Neural cell (in vitro differentiated cells): ENCODE measurements at regions not wholly inside any gene's neighbourhood (a gene's known extent, or its start where the extent isn't known, plus 50 kb on each side); places are given as distances from the start of the nearest gene placed in this dataset.

Experiments
- H2AFZ ChIP-seq: fragments of 200-600, 300-800 bp; sonication (generic), shearing (Covaris generic); 2 replicates; pipeline ENCODE4 v1.6.0; 2014; ENCODE audit warnings: low read depth, mild to moderate bottlenecking, antibody characterized with exemption, low read length, moderate library complexity
- H3F3A ChIP-seq: fragments of 200-600 bp; shearing (Covaris generic); 2 replicates; pipeline ENCODE4 v1.6.1; 2016; ENCODE audit warnings: mild to moderate bottlenecking, moderate library complexity, mixed read lengths, antibody characterized with exemption, low read length; ENCODE audit not compliant: insufficient read depth, poor library complexity, severe bottlenecking
- H3K27ac ChIP-seq: fragments of 200-600, 300-800 bp; sonication (generic), shearing (Covaris generic); 2 replicates; pipeline ENCODE4 v1.5.1; 2014; ENCODE audit warnings: mild to moderate bottlenecking, low read length, moderate library complexity
- H3K27me3 ChIP-seq: fragments of 300-800, 200-600 bp; sonication (generic), shearing (Covaris generic); 2 replicates; pipeline ENCODE4 v1.6.0; 2014; ENCODE audit warnings: mild to moderate bottlenecking, low read depth, low read length, moderate library complexity; ENCODE audit not compliant: insufficient read depth
- H3K36me3 ChIP-seq: fragments of 300-800, 200-600 bp; sonication (generic), shearing (Covaris generic); 2 replicates; pipeline ENCODE4 v1.5.1; 2014; ENCODE audit warnings: mild to moderate bottlenecking, antibody characterized with exemption, low read length, moderate library complexity; ENCODE audit not compliant: insufficient read depth
- H3K4me2 ChIP-seq: fragments of 300-800, 200-600 bp; sonication (generic), shearing (Covaris generic); 2 replicates; pipeline ENCODE4 v1.6.0; 2014; ENCODE audit warnings: mild to moderate bottlenecking, low read length
- H3K4me3 ChIP-seq: fragments of 300-800, 200-600 bp; sonication (generic), shearing (Covaris generic); 2 replicates; pipeline ENCODE4 v1.5.1; 2014; ENCODE audit warnings: mild to moderate bottlenecking, low read length, moderate library complexity
- H3K79me2 ChIP-seq: fragments of 200-600 bp; shearing (Covaris generic); replicated peaks from 2 replicates; pipeline ENCODE4 v1.6.0; 2014; ENCODE audit warnings: mild to moderate bottlenecking, low read length, moderate library complexity; ENCODE audit not compliant: insufficient read depth
- H3K9ac ChIP-seq: fragments of 300-800, 200-600 bp; sonication (generic), shearing (Covaris generic); 2 replicates; pipeline ENCODE4 v1.6.1; 2016; ENCODE audit warnings: mild to moderate bottlenecking, low read length, mixed read lengths
- H3K9me2 ChIP-seq: fragments of 200-600 bp; shearing (Covaris generic); 2 replicates; pipeline ENCODE4 v1.6.1; 2016; ENCODE audit warnings: mild to moderate bottlenecking, low read length, mixed read lengths; ENCODE audit not compliant: insufficient read depth
- H3K9me3 ChIP-seq: fragments of 200-600, 300-800 bp; sonication (generic), shearing (Covaris generic); 2 replicates; pipeline ENCODE4 v1.6.1; 2016; ENCODE audit warnings: mild to moderate bottlenecking, mixed run types, low read length, moderate library complexity, mixed read lengths
- H4K20me1 ChIP-seq: fragments of 200-600 bp; shearing (Covaris generic); 2 replicates; pipeline ENCODE4 v1.6.1; 2016; ENCODE audit warnings: mild to moderate bottlenecking, mixed run types; ENCODE audit not compliant: insufficient read depth
- EP300 ChIP-seq: fragments of 450-650 bp; conservative IDR thresholded peaks from 2 replicates; pipeline ENCODE4 v1.6.1; 2014; ENCODE audit warnings: antibody characterized with exemption, mild to moderate bottlenecking, moderate library complexity; ENCODE audit not compliant: poor library complexity, severe bottlenecking
- EZH2 ChIP-seq: fragments of 200-600, 300-800 bp; shearing (Covaris generic), sonication (generic); IDR thresholded peaks from 2 replicates; pipeline ENCODE4 v1.6.1; 2014; ENCODE audit warnings: antibody characterized with exemption, low read length, borderline replicate concordance, mild to moderate bottlenecking; ENCODE audit not compliant: insufficient read depth, poor library complexity, severe bottlenecking
- MXI1 ChIP-seq: fragments of 450-650 bp; conservative IDR thresholded peaks from 2 replicates; pipeline ENCODE4 v1.6.1; 2014; ENCODE audit warnings: antibody characterized with exemption, mild to moderate bottlenecking; ENCODE audit not compliant: poor library complexity, severe bottlenecking
- POLR2AphosphoS5 ChIP-seq: IDR thresholded peaks from 2 replicates; pipeline ENCODE4 v1.6.1; 2012
- RAD21 ChIP-seq: fragments of 450-650 bp; conservative IDR thresholded peaks from 2 replicates; pipeline ENCODE4 v1.6.1; 2014; ENCODE audit warnings: antibody characterized with exemption, mild to moderate bottlenecking, moderate library complexity
- SMC3 ChIP-seq: fragments of 450-650 bp; conservative IDR thresholded peaks from 2 replicates; pipeline ENCODE4 v1.6.1; 2014; ENCODE audit warnings: antibody characterized with exemption, mild to moderate bottlenecking, moderate library complexity; ENCODE audit not compliant: poor library complexity
- TAF1 ChIP-seq: IDR thresholded peaks from 2 replicates; pipeline ENCODE4 v1.6.1; 2012; ENCODE audit warnings: low read depth
- TF ChIP-seq, protein P1 (sequence below): IDR thresholded peaks from 2 replicates; pipeline ENCODE4 v1.6.1; 2012; ENCODE audit warnings: borderline replicate concordance
- TF ChIP-seq, protein P2 (sequence below): fragments of 450-650 bp; IDR thresholded peaks from 2 replicates; pipeline ENCODE4 v1.5.1; 2014; ENCODE audit warnings: antibody characterized with exemption, mild to moderate bottlenecking, moderate library complexity; ENCODE audit not compliant: poor library complexity, severe bottlenecking

DNA sequence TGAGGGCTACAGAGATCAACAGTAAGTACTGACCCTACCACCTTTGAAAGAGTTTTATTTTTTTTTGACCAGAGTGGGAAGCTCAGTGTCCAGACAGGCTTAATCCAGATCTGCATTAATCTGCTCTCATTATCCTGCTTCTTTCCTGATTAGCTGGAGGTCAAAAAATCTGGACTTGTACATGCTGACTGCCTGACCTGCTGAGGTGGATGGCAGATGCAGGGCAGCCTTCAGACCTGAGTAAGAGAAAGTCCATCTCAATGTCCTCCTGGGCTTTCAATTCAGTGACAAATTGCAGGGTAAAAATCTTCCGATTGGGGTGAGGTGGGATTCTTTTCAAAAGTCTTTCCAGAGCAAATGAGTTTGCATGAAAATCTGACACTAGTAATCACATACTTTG lies 998.8 kb upstream of the PIK3C3 start:
- H3K79me2 ChIP-seq = no peaks in the 10 kb centered on the region
- H2AFZ ChIP-seq = no peak overlapping the region
- H3K9ac ChIP-seq = no peak overlapping the region
- no peak overlapping the region for H3K4me3 ChIP-seq
- TF ChIP-seq, protein P1, sequence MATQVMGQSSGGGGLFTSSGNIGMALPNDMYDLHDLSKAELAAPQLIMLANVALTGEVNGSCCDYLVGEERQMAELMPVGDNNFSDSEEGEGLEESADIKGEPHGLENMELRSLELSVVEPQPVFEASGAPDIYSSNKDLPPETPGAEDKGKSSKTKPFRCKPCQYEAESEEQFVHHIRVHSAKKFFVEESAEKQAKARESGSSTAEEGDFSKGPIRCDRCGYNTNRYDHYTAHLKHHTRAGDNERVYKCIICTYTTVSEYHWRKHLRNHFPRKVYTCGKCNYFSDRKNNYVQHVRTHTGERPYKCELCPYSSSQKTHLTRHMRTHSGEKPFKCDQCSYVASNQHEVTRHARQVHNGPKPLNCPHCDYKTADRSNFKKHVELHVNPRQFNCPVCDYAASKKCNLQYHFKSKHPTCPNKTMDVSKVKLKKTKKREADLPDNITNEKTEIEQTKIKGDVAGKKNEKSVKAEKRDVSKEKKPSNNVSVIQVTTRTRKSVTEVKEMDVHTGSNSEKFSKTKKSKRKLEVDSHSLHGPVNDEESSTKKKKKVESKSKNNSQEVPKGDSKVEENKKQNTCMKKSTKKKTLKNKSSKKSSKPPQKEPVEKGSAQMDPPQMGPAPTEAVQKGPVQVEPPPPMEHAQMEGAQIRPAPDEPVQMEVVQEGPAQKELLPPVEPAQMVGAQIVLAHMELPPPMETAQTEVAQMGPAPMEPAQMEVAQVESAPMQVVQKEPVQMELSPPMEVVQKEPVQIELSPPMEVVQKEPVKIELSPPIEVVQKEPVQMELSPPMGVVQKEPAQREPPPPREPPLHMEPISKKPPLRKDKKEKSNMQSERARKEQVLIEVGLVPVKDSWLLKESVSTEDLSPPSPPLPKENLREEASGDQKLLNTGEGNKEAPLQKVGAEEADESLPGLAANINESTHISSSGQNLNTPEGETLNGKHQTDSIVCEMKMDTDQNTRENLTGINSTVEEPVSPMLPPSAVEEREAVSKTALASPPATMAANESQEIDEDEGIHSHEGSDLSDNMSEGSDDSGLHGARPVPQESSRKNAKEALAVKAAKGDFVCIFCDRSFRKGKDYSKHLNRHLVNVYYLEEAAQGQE = no peak
- TF ChIP-seq SMC3 (no peak), EZH2 (no peak), TAF1 (no peak), RAD21 (no peak), POLR2AphosphoS5 (no peak), MXI1 (no peak), EP300 (no peak)
- TF ChIP-seq, protein P2, sequence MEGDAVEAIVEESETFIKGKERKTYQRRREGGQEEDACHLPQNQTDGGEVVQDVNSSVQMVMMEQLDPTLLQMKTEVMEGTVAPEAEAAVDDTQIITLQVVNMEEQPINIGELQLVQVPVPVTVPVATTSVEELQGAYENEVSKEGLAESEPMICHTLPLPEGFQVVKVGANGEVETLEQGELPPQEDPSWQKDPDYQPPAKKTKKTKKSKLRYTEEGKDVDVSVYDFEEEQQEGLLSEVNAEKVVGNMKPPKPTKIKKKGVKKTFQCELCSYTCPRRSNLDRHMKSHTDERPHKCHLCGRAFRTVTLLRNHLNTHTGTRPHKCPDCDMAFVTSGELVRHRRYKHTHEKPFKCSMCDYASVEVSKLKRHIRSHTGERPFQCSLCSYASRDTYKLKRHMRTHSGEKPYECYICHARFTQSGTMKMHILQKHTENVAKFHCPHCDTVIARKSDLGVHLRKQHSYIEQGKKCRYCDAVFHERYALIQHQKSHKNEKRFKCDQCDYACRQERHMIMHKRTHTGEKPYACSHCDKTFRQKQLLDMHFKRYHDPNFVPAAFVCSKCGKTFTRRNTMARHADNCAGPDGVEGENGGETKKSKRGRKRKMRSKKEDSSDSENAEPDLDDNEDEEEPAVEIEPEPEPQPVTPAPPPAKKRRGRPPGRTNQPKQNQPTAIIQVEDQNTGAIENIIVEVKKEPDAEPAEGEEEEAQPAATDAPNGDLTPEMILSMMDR = no peak
- no peak overlapping the region for H3K27ac ChIP-seq
- no peaks in the 10 kb centered on the region for H3K36me3 ChIP-seq
- H3K9me3 ChIP-seq = no peaks in the 10 kb centered on the region
- H4K20me1 ChIP-seq = no peaks in the 10 kb centered on the region
- H3F3A ChIP-seq = no peaks in the 10 kb centered on the region
- H3K4me2 ChIP-seq = no peak overlapping the region
- H3K9me2 ChIP-seq = no peaks in the 10 kb centered on the region
- H3K27me3 ChIP-seq = no peaks in the 10 kb centered on the region

DNA sequence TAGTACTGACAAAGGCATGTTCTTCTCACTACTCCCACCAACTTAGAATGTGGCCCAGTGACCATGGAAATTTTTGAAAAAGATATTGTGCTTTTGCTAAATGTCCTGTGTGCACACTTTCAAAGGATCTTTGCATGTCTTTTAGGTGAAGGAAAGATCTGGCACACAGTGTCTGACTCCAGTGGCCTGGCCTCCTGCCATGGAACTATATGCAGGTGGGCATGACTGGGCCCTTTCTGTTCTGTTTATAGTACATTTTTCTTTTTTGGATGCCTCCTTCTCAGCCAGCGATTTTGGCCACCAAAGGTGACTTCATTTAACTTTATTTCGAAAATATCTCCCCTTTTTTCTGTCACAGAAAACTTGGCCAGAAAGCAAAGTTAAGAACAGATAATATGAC lies 999.7 kb upstream of the PIK3C3 start:
- Histone ChIP-seq H3K9ac (no peak overlapping the region), H3K9me3 (no peaks in the 10 kb centered on the region), H3K4me2 (no peak overlapping the region), H2AFZ (no peak overlapping the region), H4K20me1 (no peaks in the 10 kb centered on the region), H3K27me3 (no peaks in the 10 kb centered on the region), H3F3A (no peaks in the 10 kb centered on the region), H3K4me3 (no peak overlapping the region), H3K9me2 (no peaks in the 10 kb centered on the region), H3K79me2 (no peaks in the 10 kb centered on the region), H3K27ac (no peak overlapping the region), H3K36me3 (no peaks in the 10 kb centered on the region)
- TF ChIP-seq, protein P2 = no peak
- TF ChIP-seq POLR2AphosphoS5 (no peak), EZH2 (no peak), RAD21 (no peak), EP300 (no peak), MXI1 (no peak)
- TF ChIP-seq, protein P1 = no peak
